HG03520 (cell line): ENCODE measurements at regions not wholly inside any gene's neighbourhood (a gene's known extent, or its start where the extent isn't known, plus 50 kb on each side); places are given as distances from the start of the nearest gene placed in this dataset.

Experiments used
- ATAC-seq: cut with Tn5 transposase; IDR thresholded peaks from one replicate; pipeline ENCODE4 v1.9.1; 2021; ENCODE audit warnings: mild to moderate bottlenecking, moderate library complexity; ENCODE audit not compliant: unreplicated experiment

GRCh38 chr1:96992871-96993270, 271.3 kb downstream of the PTBP2 start:
- ATAC-seq = no peak

GRCh38 chr1:96995351-96995750, 273.8 kb downstream of the PTBP2 start:
- ATAC-seq = no peak

- no peak for ATAC-seq
Observed at GRCh38 chr1:96996001-96996400, 274.4 kb downstream of the PTBP2 start.

- no peak for ATAC-seq
Observed at GRCh38 chr1:96997717-96998116, 276.1 kb downstream of the PTBP2 start.

- no peak for ATAC-seq
Observed at GRCh38 chr1:96998466-96998865, 276.9 kb downstream of the PTBP2 start.

GRCh38 chr1:96999191-96999590, 277.6 kb downstream of the PTBP2 start:
- ATAC-seq = no peak

- ATAC-seq = no peak
Observed at GRCh38 chr1:97004054-97004453, 282.5 kb downstream of the PTBP2 start.

GRCh38 chr1:97004743-97005142, 283.2 kb downstream of the PTBP2 start:
- no peak for ATAC-seq

- ATAC-seq = no peak
Observed at GRCh38 chr1:97006044-97006661, 284.6 kb downstream of the PTBP2 start.

- ATAC-seq = no peak
Observed at GRCh38 chr1:97007840-97008604, 286.4 kb downstream of the PTBP2 start.

- ATAC-seq = no peak
Observed at GRCh38 chr1:97010566-97011264, 289.1 kb downstream of the PTBP2 start.

GRCh38 chr1:97013136-97013535, 291.6 kb downstream of the PTBP2 start:
- no peak for ATAC-seq

- no peak for ATAC-seq
Observed at GRCh38 chr1:97013941-97014340, 292.4 kb downstream of the PTBP2 start.

GRCh38 chr1:97014426-97014825, 292.8 kb downstream of the PTBP2 start:
- no peak for ATAC-seq

GRCh38 chr1:97017895-97018294, 296.3 kb downstream of the PTBP2 start:
- no peak for ATAC-seq
